Stimulated activated CD4-positive, alpha-beta T cell treated with anti-CD3 and anti-CD28 coated beads, TNF-alpha, amount 100 ng/mL, for 48 hours (primary cell): ENCODE measurements at regions not wholly inside any gene's neighbourhood (a gene's known extent, or its start where the extent isn't known, plus 50 kb on each side); places are given as distances from the start of the nearest gene placed in this dataset.

Experiments used
- DNase-seq, 3 donors: peaks; one replicate each; pipeline ENCODE4 v3.0.0-alpha.2; 2020; ENCODE audit warnings: low read depth in 3 of 3

DNA sequence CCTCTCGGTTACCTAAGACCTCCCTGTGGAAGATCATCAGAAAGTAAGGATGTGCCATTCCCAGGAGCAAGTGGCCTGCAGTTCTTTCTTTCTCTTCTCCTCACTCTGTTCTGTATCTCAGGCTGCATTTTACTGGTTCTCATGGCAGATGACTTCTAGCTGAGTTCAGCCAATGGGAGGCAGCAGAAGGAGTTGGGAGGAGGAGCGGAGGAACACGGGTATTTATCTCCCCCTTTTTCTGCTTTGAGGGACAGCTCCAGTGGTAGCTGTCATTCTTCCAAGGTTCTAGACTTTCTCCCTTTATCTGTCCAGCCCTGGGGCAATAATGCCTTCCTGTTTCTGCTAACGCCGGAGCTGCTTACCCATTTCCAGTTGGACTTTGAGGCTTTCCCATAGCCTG lies 339.9 kb downstream of the NR2F2 start:
- DNase-seq = no peak

DNA sequence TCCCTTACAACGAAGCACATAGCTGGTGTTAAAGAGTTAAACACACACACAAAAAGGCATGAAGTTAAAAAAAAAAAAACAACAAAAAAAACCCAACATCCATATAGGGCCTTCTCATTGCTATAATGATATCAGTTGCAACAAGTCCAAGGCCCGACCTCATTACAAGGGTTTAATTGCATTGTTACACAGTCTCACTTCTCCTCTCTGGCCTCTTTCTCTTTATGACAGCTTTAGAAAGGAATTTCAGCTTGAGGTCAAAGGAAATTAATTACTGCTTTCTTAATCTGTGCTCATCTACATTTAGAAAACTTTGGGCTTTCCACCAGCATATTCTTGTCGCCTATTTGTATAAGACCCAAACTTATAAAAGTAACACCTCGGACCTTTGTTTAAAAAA lies 342.1 kb downstream of the NR2F2 start:
- no peak for DNase-seq

DNA sequence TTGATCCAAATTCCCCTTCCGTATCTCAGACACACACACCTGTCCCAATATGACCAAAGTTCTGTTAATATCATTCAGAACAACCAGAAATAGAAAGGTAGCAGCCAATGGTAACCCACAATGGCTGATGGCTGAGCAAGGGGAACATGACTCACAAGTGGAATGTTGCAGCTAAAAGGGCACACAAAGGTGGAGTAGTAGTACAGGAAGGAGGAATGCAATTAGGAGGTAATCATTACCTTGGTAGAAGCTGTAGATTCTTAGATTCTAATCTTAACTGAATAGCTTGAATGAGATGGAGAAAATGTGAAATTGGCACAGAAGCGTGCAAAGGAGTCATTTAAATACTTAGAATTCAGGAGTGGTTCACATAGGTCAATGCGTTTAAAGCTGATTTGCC lies 347.9 kb downstream of the NR2F2 start:
- no peak for DNase-seq

DNA sequence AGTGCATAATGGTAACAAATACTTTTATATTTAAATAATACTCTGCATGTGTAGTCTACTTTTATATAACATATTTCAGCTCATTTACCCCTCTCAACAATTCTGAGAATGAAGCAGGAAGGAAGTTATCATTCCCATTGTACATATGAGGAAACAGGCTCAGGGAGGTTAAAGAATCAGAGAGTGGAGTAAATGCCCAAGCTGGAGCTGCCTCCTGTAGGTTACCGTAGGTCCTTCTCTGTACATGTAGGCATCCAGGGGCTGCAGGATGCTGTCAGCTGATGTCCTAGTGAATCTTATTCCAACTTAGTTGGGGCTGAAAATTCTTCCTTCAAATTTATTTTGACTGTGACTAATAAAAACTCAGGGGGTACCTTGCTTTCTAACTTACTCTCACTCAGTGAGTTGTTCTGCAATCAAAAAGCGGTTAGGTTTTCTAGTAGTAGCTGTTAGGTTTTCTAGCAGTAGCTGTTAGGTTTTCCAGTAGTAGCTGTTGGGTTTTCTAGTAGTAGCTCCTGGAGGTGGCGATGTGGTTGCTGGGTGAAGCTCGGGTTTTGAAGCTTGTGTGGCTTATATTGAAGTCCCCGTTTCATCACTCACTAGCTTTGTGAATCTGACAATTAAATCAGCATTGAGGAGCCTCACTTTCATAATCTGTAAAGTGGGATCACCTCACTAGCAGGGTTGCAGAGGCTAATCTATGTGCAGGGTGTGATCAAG lies 357.0 kb downstream of the NR2F2 start:
- no peak for DNase-seq

DNA sequence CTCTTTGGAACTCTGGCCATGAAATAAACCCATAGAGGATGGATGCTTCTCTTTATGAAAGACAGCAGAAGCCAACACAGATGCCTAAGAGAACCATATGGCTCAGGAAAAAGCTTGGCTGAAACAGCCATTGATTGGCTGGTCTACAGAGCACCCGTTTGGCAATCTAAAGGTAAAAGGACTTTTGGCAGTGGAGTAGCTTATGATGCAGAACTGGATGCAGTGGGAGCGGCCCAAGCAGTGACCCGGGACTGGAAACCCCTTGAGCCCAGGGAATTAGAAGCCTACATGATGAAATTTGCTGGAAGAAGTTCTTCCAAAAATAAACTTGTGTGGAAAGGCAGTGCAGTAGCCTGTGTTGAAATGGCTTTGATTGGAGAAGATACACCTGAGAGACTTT lies 360.2 kb downstream of the NR2F2 start:
- no peak for DNase-seq

DNA sequence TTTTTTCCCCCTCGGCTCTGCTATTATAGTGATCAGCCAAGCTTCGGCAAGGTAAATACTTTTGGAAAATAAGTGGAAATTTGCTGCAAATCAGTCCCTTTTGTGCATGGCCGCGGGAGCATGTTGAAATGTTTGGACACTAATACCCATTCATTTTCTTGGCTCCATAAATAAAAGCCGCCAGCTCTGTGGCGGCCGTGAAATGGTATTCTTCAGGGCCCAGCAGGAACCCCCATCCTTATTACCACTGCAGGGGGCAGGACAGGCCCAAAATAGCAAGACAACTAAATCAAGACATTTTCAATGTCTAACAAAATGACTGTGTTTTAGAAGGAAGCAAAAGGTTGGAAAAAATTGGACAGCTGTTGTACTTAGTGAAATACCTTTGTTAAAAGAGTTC lies 362.3 kb downstream of the NR2F2 start:
- DNase-seq = no peak

DNA sequence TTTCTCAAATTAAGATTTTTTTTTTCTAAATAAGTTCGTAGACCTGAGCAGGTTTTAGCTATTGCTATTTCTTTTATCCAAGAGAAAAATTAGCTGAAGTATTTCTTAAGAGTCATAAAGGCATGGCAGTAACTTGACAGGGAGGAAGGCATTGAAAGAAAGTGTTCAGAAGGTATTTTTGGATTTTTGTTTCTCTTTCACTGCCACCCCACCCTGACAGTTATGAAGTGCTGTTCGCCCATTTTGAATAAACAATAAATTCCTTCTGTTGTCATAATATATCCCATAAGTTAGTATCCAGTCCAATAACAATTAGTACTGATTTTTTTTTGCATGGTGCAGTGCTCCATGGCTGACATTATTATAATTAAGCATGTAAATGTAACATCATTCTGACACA lies 363.0 kb downstream of the NR2F2 start:
- DNase-seq = no peak

DNA sequence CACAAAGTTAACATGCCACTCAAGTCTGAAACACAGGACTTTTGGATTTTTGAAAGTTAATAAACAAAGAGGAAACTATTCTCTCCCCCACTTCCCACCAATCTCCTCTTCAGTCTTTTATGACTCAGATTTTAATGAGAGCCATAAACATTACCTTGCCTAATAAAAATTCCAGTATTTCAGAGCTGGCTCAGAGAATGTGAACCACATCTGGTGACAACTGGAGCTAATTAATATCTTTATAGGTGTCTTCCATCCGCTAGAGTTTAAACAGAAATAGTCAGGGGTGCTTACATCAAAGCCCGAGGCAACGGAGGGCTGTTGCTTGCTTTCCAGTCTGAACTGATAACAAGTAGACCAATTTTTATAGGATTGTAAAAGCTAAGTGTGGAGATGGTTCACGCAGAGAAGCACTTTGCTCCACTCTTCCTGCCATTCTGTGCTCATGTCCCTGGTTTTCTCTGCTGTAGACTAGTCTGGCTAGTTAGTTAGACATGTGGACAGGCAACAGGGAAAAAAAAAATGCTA lies 363.6 kb downstream of the NR2F2 start:
- no peak for DNase-seq

DNA sequence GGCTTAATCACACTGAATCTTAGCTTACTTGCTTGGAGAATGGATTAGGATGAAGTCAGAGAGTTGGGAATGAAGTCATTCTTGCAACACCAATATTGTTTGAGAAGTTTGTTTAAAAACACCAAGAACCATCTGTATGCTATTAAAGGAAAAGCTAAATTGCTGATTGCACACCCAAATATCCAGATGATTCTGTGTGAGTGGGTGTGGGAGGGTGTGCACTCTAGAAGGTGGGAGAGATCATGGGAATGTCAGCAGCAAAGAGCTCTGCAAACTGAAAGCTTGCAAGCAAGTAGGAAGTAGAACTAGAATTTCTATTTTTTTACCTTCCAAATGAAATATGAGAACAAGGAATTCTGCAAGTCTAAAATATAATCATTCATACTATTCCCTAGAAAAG lies 364.9 kb downstream of the NR2F2 start:
- no peak for DNase-seq

DNA sequence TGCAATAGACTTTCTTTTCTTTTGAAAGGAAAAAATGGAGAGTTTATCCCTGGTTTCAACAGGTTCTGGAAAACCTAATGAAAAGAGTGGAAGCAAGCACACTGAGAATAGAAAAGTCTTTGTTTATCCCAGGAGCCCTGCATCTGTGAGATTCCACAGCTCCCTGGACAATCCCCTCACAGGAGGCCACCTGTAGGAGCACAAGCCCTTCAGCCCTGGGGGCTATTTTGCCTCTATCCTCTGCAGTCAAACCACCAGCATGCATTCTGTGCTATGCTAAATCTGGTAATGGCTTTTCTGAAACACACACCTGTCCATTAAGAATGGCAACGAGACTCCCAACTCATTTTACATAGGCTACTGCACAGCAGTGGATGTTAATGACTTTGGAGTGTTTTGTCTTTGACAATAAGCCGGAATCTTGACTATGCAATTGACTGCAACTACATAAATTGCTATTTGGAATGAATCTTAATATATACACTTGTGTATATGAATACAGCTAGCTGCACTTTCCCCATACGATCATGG lies 369.4 kb downstream of the NR2F2 start:
- no peak for DNase-seq

DNA sequence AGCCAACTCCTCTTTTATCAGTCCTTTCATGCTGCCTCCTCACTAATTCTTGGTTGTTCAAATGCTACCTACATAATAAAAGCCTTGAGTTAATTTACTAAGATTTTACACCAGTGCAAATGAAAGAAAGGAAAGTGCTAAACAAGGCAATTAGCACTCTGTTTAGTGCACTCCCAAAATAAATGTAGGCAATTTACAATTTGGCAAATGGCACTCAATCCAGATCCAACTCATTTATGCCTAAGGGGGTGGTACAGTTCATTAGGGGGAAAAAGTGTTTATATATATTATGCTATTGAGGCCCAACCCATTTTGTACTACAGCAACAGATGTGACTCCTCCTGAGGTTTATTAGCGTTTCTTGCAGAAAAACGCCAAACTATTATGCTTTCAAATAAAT lies 370.1 kb downstream of the NR2F2 start:
- no peak for DNase-seq

DNA sequence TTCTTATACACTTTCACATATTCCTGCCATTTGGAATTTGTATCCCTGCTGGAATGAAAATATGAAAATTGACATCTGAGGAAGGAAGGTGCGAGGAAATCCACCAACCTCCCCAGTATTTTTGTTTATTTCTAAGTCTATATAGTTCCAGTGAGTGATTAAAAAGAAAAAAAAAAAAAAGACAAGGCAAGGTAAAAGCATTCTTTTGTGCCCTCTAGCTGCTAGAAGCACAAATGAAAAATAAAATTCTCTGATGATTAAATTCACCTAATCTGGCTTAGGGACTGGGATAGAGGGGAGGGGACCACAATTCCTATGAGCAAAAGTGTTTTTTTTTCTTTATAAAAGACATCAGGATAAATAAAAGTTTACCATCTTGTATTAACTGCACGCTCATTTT lies 370.9 kb downstream of the NR2F2 start:
- no peak for DNase-seq

DNA sequence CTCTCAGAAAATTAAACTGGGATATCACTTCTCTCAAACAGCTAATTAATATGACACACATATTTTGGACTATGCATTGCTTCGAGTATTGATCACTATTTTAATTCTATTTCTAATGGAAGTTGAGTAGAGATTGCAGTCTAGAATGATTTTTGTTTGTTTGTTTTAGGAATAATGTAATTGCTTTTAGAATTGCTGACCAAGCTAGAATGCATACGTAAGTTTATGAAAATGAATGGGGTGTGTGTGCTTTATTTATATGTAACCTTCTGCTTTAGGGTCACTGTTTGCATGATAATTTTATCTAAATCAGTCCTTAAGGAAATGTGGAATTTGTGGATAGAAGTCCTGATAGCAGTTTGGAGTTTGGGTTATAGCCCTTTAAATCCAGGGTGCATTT lies 371.4 kb downstream of the NR2F2 start:
- DNase-seq = no peak

DNA sequence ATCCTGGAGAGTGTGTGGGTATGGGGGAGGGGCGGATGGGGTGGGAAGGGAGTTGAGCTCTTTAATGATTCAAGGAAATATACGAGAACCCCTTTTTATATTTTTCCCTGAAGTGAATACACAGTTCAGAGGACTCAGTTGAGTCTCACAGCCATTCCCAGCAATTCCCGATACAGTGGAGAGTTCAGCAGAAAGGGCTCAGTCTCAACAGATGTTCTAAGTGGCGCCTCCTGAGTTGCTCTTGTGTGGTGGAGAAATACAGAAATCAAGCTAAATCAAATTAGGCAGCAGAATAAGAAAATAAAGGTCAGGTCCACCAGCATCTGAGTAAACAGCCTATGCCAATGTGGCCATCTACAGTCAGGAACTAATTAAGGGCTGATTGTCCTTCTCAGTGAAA lies 372.1 kb downstream of the NR2F2 start:
- DNase-seq = no peak

DNA sequence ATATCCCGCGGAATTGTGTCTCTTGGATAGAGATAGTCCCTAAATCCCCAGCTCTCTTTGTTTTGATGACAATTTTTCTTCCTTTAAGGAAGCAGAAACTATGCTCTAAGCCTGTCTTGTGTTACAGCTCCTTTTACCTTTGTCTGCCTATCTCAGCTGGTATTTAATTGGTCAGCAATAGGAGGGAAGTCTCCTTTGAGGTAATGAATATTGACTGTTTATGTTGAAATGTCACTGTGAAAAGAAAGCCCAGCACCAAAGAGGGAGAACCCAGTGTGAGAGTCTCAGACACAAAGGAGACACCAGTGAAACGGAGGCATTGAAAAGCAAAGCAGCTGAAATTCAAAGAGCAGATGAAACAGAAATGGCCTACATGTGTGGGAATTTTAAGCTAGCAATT lies 372.6 kb downstream of the NR2F2 start:
- DNase-seq = no peak

DNA sequence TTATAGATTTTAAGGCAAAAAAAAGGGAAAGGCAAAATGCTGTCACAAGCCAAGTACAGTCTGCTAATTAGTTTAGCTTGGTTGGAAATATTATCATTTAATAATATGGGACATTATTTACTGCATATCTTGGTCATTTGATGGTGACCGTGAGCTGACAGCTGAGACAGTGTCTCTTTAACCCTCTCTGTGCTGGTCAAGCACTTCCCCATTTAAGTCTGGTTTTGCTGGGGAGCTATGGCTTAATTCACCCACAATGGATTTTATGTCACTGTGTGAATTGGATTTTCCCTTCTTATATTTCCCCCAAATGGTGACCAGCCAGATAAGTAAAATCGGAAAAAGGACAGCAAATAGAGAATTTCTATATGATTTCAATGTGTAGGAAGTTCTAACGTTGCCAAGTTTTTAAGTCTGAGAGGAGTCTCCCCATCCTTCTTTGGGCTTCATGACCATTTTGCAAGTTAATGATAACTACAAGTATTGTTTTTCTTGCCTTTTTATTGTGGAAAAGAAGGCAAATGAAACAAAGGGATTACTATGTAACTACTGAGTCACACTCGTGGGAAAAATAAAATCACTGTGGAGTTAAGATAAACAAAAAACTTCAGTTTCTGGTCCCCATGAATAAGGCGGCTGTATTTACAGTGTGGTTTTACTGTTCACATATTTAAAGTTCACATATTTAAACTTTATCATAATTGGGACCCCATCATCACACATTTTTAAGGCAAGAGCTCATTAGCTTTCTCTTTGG lies 373.5 kb downstream of the NR2F2 start:
- DNase-seq = no peak

DNA sequence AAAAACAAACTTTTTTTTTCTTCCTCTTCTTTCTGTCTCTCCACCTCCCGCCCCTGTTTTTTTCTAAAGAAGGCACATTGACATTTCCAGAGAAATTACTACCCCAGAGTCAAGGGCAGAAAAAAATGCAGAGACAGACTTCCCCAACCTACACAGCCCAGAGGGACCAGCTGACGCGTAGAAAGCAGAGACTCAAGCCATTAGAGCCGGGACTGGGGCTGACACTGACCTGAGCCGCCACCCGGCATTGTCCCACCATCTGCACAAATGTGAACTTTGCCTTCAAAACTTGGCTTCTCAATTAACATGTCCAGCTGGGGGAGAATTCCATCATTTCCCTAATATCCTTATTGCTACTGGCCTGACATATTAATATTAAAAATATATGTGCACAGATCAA lies 385.6 kb downstream of the NR2F2 start:
- DNase-seq = no peak

DNA sequence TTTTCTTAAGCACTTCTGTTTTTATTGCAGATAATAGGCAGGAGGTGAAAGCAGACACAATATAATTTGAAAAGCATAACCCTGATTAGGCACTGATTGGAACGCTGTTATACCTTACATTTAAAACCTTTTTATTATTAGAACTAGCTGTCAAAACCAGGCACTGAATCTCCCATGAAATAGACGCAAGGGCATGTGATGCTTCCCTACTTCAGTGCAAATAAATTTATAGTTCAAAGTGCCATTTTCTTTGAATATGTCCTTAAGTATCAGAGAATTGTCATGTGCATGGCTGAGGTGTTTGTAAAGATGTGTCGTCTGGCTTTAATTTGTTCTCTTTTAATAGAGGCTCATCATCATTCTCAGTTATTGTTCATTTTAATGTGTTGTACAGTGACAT lies 386.0 kb downstream of the NR2F2 start:
- no peak for DNase-seq

DNA sequence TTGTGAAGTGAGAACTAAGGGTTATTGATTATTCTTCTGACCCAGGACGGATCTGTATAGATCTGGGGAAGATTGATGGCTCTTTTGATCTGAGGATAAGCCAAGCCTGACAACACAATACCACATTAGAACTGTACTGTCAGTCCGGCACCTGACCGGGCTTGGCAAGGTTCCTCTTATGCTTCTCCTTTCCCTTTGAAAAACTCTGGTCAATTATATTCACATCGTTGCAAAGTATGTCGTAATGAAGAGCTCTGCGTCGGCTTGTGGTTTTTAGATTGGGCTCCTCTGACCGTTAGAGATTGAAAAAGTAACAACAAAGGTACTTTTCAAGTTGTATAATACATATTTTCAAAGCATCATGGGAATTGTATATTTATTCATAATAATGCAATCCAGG lies 389.8 kb downstream of the NR2F2 start:
- DNase-seq = no peak

DNA sequence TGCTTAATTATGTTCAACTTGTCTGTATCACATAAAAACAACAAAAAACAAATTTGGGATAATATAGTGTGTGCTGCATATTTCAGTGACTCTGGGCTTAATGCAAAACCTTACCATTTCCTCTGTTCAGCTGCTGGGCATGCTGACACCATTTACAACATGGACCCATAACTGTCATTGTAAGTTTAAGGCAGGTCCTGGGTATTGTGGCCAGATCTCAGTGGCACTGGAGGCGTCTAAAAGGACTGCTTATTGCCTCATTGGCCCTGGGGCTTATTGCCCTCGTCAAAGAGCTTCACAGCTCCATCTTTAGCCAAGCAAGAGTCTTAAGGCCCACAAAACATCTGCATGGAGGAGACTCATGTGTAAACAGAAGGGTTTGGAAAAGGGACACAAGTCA lies 390.2 kb downstream of the NR2F2 start:
- no peak for DNase-seq

DNA sequence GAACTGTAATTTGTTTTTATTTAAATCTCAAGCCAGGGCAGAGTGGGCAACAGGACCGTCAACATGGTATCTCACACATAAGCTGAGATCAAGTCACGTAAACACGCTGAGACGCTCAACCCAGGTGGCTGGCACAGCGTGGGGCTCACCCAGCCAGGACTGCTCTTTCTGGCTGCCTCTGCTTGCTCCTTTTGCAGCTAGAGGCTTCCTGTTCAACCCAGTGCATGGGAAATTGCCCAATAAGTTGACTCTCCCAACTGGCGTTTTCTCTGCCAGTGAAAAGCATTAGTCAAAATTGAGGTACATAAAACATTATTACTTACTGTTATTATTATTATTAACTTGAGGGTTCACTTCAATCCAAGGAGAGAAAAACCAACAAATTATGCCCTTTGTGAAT lies 398.1 kb downstream of the NR2F2 start:
- DNase-seq = no peak

DNA sequence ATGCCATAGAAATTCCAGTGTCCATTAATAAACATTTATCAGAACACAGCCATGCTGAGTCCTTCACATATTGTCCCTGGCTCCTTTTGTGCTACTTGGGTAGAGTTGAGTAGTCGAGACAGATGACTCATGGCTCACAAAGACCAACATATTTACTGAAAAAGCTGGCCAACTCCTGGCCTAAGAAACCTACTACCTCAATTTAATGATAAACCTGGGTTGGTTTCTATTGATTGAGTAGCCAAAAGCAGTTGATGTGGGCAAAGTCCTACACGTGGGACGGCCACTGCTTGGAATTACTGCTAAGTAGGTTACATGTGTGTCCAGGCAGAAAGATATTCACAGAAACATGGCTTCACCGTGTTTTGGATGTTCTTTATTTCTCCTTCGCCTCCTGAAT lies 402.2 kb downstream of the NR2F2 start:
- DNase-seq = no peak

DNA sequence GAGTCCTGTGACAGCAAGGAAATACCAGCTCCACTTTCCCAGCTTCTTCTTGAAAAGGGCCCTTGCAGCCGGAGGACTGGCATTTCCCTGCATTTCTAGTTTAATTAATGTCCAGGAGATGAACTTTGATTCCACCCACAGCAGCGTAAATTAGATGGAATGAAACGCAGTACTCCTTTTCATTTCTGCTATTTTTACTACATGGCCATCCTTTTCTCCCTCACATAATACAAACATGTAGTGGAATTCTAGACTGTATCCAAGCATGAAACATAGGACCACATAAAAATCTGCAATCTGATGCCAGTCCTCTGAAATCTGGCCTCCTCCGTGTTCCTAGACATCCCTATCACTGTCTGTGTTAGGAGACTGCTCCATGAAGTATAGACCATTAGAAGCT lies 403.2 kb downstream of the NR2F2 start:
- no peak for DNase-seq
